Neuronal stem cell (in vitro differentiated cells): ENCODE measurements at regions not wholly inside any gene's neighbourhood (a gene's known extent, or its start where the extent isn't known, plus 50 kb on each side); places are given as distances from the start of the nearest gene placed in this dataset.

ENCODE experiments used
- DNase-seq: peaks from one replicate; pipeline ENCODE4 v3.0.0-alpha.2; 2013; ENCODE audit warnings: low spot score
- H2AFZ ChIP-seq: one replicate; pipeline ENCODE4 v1.6.1; 2013; ENCODE audit warnings: mild to moderate bottlenecking, low read length, inconsistent platforms
- H2AK5ac ChIP-seq: 2 replicates; pipeline ENCODE4 v1.6.1; 2013; ENCODE audit warnings: low read depth, mild to moderate bottlenecking, inconsistent platforms, low read length, moderate library complexity, mixed read lengths
- H2BK120ac ChIP-seq: 2 replicates; pipeline ENCODE4 v1.6.1; 2013; ENCODE audit warnings: low read depth, mild to moderate bottlenecking, inconsistent platforms, low read length, moderate library complexity, mixed read lengths
- H2BK12ac ChIP-seq: one replicate; pipeline ENCODE4 v1.6.1; 2013; ENCODE audit warnings: low read length, inconsistent platforms
- H2BK15ac ChIP-seq: 2 replicates; pipeline ENCODE4 v1.6.1; 2013; ENCODE audit warnings: mild to moderate bottlenecking, low read length, inconsistent platforms, mixed read lengths
- H2BK5ac ChIP-seq: one replicate; pipeline ENCODE4 v1.6.1; 2013; ENCODE audit warnings: inconsistent platforms, mild to moderate bottlenecking, low read length, moderate library complexity
- H3K14ac ChIP-seq: one replicate; pipeline ENCODE4 v1.6.1; 2013; ENCODE audit warnings: low read length, inconsistent platforms
- H3K18ac ChIP-seq: 2 replicates; pipeline ENCODE4 v1.6.1; 2013; ENCODE audit warnings: low read length, inconsistent platforms
- H3K23ac ChIP-seq: 2 replicates; pipeline ENCODE4 v1.6.1; 2013; ENCODE audit warnings: low read depth, mild to moderate bottlenecking, mixed read lengths, low read length, inconsistent platforms; ENCODE audit not compliant: poor library complexity
- H3K27ac ChIP-seq: replicated peaks from 3 replicates; pipeline ENCODE4 v1.5.1; 2013; ENCODE audit warnings: low read length, inconsistent platforms
- H3K27me3 ChIP-seq, 3 experiments: 2 replicates each; pipeline ENCODE4 v1.6.1; 2013; ENCODE audit warnings: low read length in 3 of 3, mild to moderate bottlenecking in 2 of 3, inconsistent platforms in 1 of 3, low read depth in 1 of 3, mixed read lengths in 1 of 3, moderate library complexity in 1 of 3; ENCODE audit not compliant: control insufficient read depth in 3 of 3, insufficient read depth in 3 of 3
- H3K36me3 ChIP-seq, 2 donors: replicated peaks in 1 of 2; 2 replicates each; pipeline ENCODE4 v1.6.1; 2013; ENCODE audit warnings: low read length in 2 of 2; ENCODE audit not compliant: control insufficient read depth in 2 of 2, insufficient read depth in 2 of 2
- H3K4ac ChIP-seq: 2 replicates; pipeline ENCODE4 v1.6.1; 2013; ENCODE audit warnings: inconsistent platforms, mild to moderate bottlenecking, low read length, moderate library complexity
- H3K4me1 ChIP-seq, 2 donors: 1 replicate in 1 of 2; 2 replicates in 1 of 2; pipeline ENCODE4 v1.6.1; 2013; ENCODE audit warnings: low read length in 2 of 2, low read depth in 1 of 2; ENCODE audit not compliant: control insufficient read depth in 2 of 2, insufficient read depth in 1 of 2
- H3K4me2 ChIP-seq: one replicate; pipeline ENCODE4 v1.6.1; 2013; ENCODE audit warnings: mild to moderate bottlenecking, low read length, inconsistent platforms; ENCODE audit not compliant: insufficient read depth, poor library complexity, severe bottlenecking
- H3K4me3 ChIP-seq, 2 donors: 2 replicates each; pipeline ENCODE4 v1.5.1; 2013; ENCODE audit warnings: low read length in 2 of 2, mild to moderate bottlenecking in 2 of 2, inconsistent platforms in 1 of 2, moderate library complexity in 1 of 2
- H3K79me1 ChIP-seq: one replicate; pipeline ENCODE4 v1.6.1; 2013; ENCODE audit warnings: low read depth, mild to moderate bottlenecking, inconsistent platforms, low read length, moderate library complexity
- H3K9ac ChIP-seq: one replicate; pipeline ENCODE4 v1.6.1; 2013; ENCODE audit warnings: mild to moderate bottlenecking, low read depth, low read length, inconsistent platforms; ENCODE audit not compliant: poor library complexity
- H3K9me3 ChIP-seq, 2 donors: replicated peaks in 1 of 2; 2 replicates each; pipeline versions ENCODE3 to v1.6.1; 2013; ENCODE audit warnings: low read length in 2 of 2, mild to moderate bottlenecking in 2 of 2, inconsistent platforms in 1 of 2, low read depth in 1 of 2, mixed read lengths in 1 of 2, moderate library complexity in 1 of 2; ENCODE audit not compliant: control insufficient read depth in 2 of 2, insufficient read depth in 1 of 2
- H4K8ac ChIP-seq: one replicate; pipeline ENCODE4 v1.6.1; 2013; ENCODE audit warnings: low read depth, mild to moderate bottlenecking, inconsistent platforms, low read length, moderate library complexity
- H4K91ac ChIP-seq: one replicate; pipeline ENCODE4 v1.6.1; 2013; ENCODE audit warnings: low read length, low read depth, mild to moderate bottlenecking, inconsistent platforms; ENCODE audit not compliant: poor library complexity
- WGBS, 2 donors: extraction: QIAGEN DNeasy Blood & Tissue Kit; methylation state at CpG; one replicate each; pipeline ENCODE4 v1.1.7; 2013; ENCODE audit warnings: missing lambda C conversion rate in 2 of 2, mixed read lengths in 1 of 2; ENCODE audit not compliant: insufficient read length in 2 of 2, insufficient replicate concordance in 1 of 2; ENCODE audit errors: extremely low coverage in 2 of 2; 5-methylcytosine and 5-hydroxymethylcytosine counted together

DNA sequence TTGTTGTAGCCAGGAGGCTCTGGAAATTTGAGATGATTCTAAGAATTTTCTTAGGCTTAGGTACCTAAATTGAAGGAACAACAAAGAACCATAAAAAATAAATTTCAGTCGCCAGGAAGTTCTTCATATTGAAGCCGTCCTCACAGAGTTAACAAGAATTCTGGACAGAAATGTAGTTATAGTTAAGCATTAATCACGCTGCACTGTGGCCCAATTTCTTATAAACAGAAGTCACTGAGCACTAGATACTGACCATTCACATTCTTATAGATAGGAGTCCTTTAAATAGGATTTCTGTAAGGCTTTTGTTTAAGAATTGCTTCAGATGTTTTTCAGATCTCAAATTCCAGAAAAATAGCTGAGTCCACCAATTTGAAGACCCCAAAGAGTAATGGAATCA, 256.2 kb upstream of the PITRM1 start:
- WGBS, 2 donors = no CpG with 5 or more reads among the region's 3 CpGs
- Histone ChIP-seq H3K14ac (no peak overlapping the region), H3K4ac (no peak overlapping the region)

DNA sequence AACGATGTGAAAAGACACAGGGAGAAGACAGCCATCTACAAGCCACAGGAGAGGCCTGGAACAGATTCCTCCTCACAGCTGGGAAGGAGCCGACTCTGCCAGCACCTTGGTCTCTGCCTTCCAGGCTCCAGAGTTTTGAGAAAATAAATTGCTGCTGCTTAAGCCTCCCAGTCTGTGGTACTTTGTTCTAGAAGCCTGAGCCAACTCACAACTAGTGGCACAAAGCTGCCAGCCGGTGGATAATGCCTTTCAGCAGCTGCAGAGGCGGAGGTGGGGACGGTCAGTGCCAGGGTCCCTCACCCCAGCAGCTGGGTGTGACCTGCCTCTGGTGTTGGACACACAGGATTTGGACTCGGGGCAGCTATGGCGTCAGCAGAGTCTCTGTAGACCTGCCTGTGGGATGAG, 255.4 kb upstream of the PITRM1 start:
- Histone ChIP-seq H3K36me3 (no peaks in the 10 kb centered on the region), H2BK5ac (no peak overlapping the region), H3K79me1 (no peaks in the 10 kb centered on the region), H3K27me3 (no peaks in the 10 kb centered on the region), H4K8ac (no peak overlapping the region), H2BK15ac (no peak overlapping the region), H4K91ac (no peak overlapping the region), H3K27ac (no peak overlapping the region), H2AFZ (no peak overlapping the region), H2BK12ac (no peak overlapping the region), H3K4me1 (peaks cover 0 to 4% of the 10 kb centered on the region in 2 donors), H2AK5ac (no peak overlapping the region), H3K4ac (no peak overlapping the region), H3K14ac (no peak overlapping the region), H3K23ac (no peak overlapping the region), H3K9ac (no peak overlapping the region), H3K18ac (peak overlapping the region; percentile 15), H3K4me2 (no peak overlapping the region), H3K4me3 (no peak overlapping the region), H2BK120ac (no peak overlapping the region), H3K9me3 (peaks cover 0 to 3% of the 10 kb centered on the region in 2 donors)
- WGBS, 2 donors = no CpG with 5 or more reads among the region's 7 CpGs
- no peak for DNase-seq

More for the DNA sequence above, 256.2 kb upstream of the PITRM1 start:
- H2BK120ac ChIP-seq = no peak overlapping the region
- no peaks in the 10 kb centered on the region for H3K27me3 ChIP-seq
- H3K27ac ChIP-seq = no peak overlapping the region
- no peak for DNase-seq
- H4K8ac ChIP-seq = no peak overlapping the region
- H2BK5ac ChIP-seq = no peak overlapping the region
- peaks cover 0 to 2% of the 10 kb centered on the region in 2 donors for H3K4me1 ChIP-seq
- no peak overlapping the region for H3K23ac ChIP-seq
- no peak overlapping the region for H3K9ac ChIP-seq
- H2BK15ac ChIP-seq = no peak overlapping the region
- H3K18ac ChIP-seq = no peak overlapping the region
- no peak overlapping the region for H2AFZ ChIP-seq
- no peak overlapping the region for H2AK5ac ChIP-seq
- H3K9me3 ChIP-seq = peaks cover 0 to 3% of the 10 kb centered on the region in 2 donors
- no peak overlapping the region for H3K4me3 ChIP-seq
- no peak overlapping the region for H3K4me2 ChIP-seq
- no peak overlapping the region for H4K91ac ChIP-seq
- no peaks in the 10 kb centered on the region for H3K36me3 ChIP-seq
- no peaks in the 10 kb centered on the region for H3K79me1 ChIP-seq
- no peak overlapping the region for H2BK12ac ChIP-seq

DNA sequence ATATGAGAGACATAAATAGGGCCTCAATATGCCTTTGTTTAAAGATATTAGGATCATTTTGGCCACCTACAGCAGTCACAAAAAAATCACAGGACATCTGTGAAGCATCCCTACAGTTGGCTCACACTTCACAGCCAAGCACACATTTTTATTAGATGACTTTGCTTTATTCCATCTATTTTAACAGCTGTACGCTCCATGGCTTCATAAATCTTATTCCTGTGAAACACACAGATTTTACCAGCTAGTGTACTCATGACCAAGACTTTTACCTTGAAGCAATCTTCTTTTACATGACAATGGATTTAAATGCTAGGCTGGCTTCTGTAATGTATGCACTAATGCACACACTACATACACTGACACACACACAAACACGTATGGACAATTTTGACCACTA, 254.8 kb upstream of the PITRM1 start:
- Histone ChIP-seq H3K4me2 (no peak overlapping the region), H2BK120ac (no peak overlapping the region), H2BK5ac (no peak overlapping the region), H3K4me1 (peaks cover 0 to 4% of the 10 kb centered on the region in 2 donors), H2BK12ac (no peak overlapping the region), H3K4ac (no peak overlapping the region), H3K79me1 (no peaks in the 10 kb centered on the region), H3K23ac (no peak overlapping the region), H4K91ac (no peak overlapping the region), H3K9ac (no peak overlapping the region), H3K27me3 (no peaks in the 10 kb centered on the region), H3K9me3 (peaks cover 0 to 3% of the 10 kb centered on the region in 2 donors), H2BK15ac (no peak overlapping the region), H2AFZ (no peak overlapping the region), H3K14ac (no peak overlapping the region), H3K18ac (no peak overlapping the region), H3K4me3 (no peak overlapping the region), H3K27ac (no peak overlapping the region), H4K8ac (no peak overlapping the region), H2AK5ac (no peak overlapping the region), H3K36me3 (no peaks in the 10 kb centered on the region)
- no CpG with 5 or more reads among the region's 2 CpGs for WGBS, 2 donors
- no peak for DNase-seq

DNA sequence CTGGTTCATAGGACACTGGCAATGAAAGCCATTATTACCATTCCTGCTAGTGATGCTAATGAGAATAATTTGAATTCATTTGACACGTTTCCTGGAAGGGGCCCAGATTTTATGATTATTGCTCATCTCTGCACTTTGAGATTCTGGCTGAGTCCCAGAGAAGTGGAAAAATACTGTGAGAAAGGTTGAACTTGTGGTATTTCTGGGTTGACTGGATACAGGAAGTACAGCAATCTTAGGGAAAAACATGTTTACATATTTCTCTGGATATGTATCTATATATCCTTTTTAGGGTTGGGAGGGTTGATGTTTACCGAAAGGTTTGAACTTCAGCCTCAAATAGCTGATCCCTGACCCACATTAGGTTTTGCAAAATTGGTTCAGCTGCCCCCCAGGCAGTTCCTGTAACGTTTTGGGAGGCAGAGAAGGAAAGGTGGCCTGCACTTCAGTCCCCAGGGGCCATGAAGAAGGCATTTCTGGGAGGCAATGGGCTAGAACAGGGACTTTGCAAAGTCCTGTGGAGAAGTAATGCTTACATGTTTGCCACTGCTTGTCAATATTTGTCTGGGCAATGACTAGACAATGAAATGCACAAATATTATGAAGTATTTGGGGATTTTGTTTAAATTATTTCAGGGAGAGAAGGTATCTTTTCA, 253.7 kb upstream of the PITRM1 start:
- no peak for DNase-seq
- H2AK5ac ChIP-seq = no peak overlapping the region

More for the DNA sequence above, 253.7 kb upstream of the PITRM1 start:
- no peak overlapping the region for H2BK15ac ChIP-seq
- no peak overlapping the region for H2BK5ac ChIP-seq
- no CpG with 5 or more reads among the region's 3 CpGs for WGBS, 2 donors
- no peaks in the 10 kb centered on the region for H3K79me1 ChIP-seq
- H3K36me3 ChIP-seq = no peaks in the 10 kb centered on the region
- H4K91ac ChIP-seq = no peak overlapping the region
- H3K27me3 ChIP-seq = no peaks in the 10 kb centered on the region
- no peak overlapping the region for H3K4me3 ChIP-seq
- no peak overlapping the region for H2AFZ ChIP-seq
- H2BK120ac ChIP-seq = no peak overlapping the region
- no peaks in the 10 kb centered on the region for H3K9me3 ChIP-seq
- H2BK12ac ChIP-seq = no peak overlapping the region
- H4K8ac ChIP-seq = no peak overlapping the region
- H3K4ac ChIP-seq = no peak overlapping the region
- no peak overlapping the region for H3K9ac ChIP-seq
- H3K14ac ChIP-seq = no peak overlapping the region
- no peak overlapping the region for H3K27ac ChIP-seq
- H3K4me1 ChIP-seq = peaks cover 0 to 4% of the 10 kb centered on the region in 2 donors
- H3K18ac ChIP-seq = no peak overlapping the region
- no peak overlapping the region for H3K23ac ChIP-seq
- no peak overlapping the region for H3K4me2 ChIP-seq
